Osteoblast (primary cell): ENCODE measurements at regions not wholly inside any gene's neighbourhood (a gene's known extent, or its start where the extent isn't known, plus 50 kb on each side); places are given as distances from the start of the nearest gene placed in this dataset.
A peak's percentile ranks its signal among the peaks of the same experiment; 100 is the strongest.

Experiments used
- DNase-seq: peaks from one replicate; pipeline ENCODE4 v3.0.0; 2011; ENCODE audit warnings: low spot score, mixed read lengths; ENCODE audit not compliant: insufficient read length; ENCODE audit errors: missing footprints
- H2AFZ ChIP-seq: 2 replicates; pipeline ENCODE4 v1.6.0; 2011; ENCODE audit warnings: mild to moderate bottlenecking, low read length
- H3K27ac ChIP-seq: 2 replicates; pipeline ENCODE4 v1.5.1; 2011; ENCODE audit warnings: mild to moderate bottlenecking, low read depth, low read length, moderate library complexity
- H3K27me3 ChIP-seq: 2 replicates; pipeline ENCODE4 v1.6.0; 2012; ENCODE audit warnings: mild to moderate bottlenecking, control low read depth, inconsistent platforms, low read length, moderate library complexity; ENCODE audit not compliant: insufficient read depth
- H3K36me3 ChIP-seq: 2 replicates; pipeline ENCODE4 v1.5.1; 2011; ENCODE audit warnings: mild to moderate bottlenecking, low read length, control low read depth, moderate library complexity; ENCODE audit not compliant: insufficient read depth
- H3K4me1 ChIP-seq: 2 replicates; pipeline ENCODE4 v1.5.1; 2011; ENCODE audit warnings: mild to moderate bottlenecking, low read length, control low read depth, moderate library complexity; ENCODE audit not compliant: insufficient read depth
- H3K4me2 ChIP-seq: 2 replicates; pipeline ENCODE4 v1.6.0; 2011; ENCODE audit warnings: mild to moderate bottlenecking, low read length; ENCODE audit not compliant: insufficient read depth
- H3K4me3 ChIP-seq: fragments of 200-600 bp; sonication (generic); 3 replicates; pipeline ENCODE4 v1.5.1; 2012; ENCODE audit warnings: mild to moderate bottlenecking, low read length, inconsistent platforms; ENCODE audit not compliant: insufficient read depth
- H3K79me2 ChIP-seq: 2 replicates; pipeline ENCODE4 v1.6.0; 2012; ENCODE audit warnings: mild to moderate bottlenecking, low read length, control low read depth, inconsistent platforms; ENCODE audit not compliant: insufficient read depth
- H3K9me3 ChIP-seq: 2 replicates; pipeline ENCODE4 v1.5.1; 2011; ENCODE audit warnings: low read depth, low read length, control low read depth
- H4K20me1 ChIP-seq: 2 replicates; pipeline ENCODE4 v1.6.0; 2012; ENCODE audit warnings: mild to moderate bottlenecking, low read length, control low read depth; ENCODE audit not compliant: insufficient read depth
- TF ChIP-seq, protein P1 (sequence below): IDR thresholded peaks from 2 replicates; pipeline ENCODE4 v1.5.1; 2011; ENCODE audit warnings: mild to moderate bottlenecking, low read depth, low read length, moderate library complexity; ENCODE audit errors: extremely low read depth

DNA sequence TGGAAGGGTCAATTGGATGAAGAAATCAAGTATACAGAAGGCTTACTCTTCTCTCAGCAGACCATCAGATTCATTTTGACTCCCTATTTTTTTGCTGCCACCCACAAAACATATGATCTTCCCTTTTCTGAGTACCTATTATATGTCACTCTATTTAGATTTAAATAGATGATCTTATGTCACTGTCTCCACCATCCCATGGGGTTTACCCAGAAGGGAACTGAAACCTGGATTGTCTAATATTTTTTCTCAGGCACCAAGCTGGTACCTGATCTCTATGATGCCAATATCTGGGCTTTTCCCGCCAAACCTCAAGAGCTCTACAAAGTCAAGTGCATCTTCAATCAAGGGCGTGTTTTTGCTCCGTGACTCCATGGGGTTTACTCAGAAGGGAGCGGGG, 118.7 kb downstream of the GAS1 start:
- DNase-seq = no peak
- no peak overlapping the region for H2AFZ ChIP-seq

DNA sequence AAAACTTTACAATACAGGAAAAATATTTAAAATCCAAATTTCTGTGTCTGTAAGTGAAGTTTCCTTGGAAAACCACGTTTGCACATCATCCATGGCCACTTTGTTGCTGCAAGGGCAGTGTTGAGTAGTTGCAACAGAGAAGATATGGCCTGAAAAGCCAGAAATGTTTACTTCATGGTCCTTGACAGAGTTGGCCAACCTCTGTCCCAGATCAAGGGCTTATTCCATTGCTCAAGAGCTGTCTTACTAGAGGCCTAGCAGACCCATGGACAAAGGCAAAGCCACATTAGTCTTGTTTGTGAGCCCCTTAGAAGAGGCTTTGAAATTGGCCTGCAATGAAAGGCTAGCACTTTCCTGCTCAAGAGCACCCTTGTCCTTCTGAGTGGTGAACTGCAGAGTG, 119.4 kb downstream of the GAS1 start:
- no peaks in the 10 kb centered on the region for H4K20me1 ChIP-seq
- DNase-seq = no peak
- H3K4me1 ChIP-seq = no peaks in the 10 kb centered on the region
- peaks cover 3% of the 10 kb centered on the region for H3K27me3 ChIP-seq
- no peaks in the 10 kb centered on the region for H3K36me3 ChIP-seq
- no peak overlapping the region for H3K27ac ChIP-seq
- TF ChIP-seq, protein P1, sequence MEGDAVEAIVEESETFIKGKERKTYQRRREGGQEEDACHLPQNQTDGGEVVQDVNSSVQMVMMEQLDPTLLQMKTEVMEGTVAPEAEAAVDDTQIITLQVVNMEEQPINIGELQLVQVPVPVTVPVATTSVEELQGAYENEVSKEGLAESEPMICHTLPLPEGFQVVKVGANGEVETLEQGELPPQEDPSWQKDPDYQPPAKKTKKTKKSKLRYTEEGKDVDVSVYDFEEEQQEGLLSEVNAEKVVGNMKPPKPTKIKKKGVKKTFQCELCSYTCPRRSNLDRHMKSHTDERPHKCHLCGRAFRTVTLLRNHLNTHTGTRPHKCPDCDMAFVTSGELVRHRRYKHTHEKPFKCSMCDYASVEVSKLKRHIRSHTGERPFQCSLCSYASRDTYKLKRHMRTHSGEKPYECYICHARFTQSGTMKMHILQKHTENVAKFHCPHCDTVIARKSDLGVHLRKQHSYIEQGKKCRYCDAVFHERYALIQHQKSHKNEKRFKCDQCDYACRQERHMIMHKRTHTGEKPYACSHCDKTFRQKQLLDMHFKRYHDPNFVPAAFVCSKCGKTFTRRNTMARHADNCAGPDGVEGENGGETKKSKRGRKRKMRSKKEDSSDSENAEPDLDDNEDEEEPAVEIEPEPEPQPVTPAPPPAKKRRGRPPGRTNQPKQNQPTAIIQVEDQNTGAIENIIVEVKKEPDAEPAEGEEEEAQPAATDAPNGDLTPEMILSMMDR = no peak
- H3K4me2 ChIP-seq = no peak overlapping the region
- no peak overlapping the region for H2AFZ ChIP-seq
- no peak overlapping the region for H3K4me3 ChIP-seq
- no peaks in the 10 kb centered on the region for H3K9me3 ChIP-seq
- no peaks in the 10 kb centered on the region for H3K79me2 ChIP-seq

More for the DNA sequence above, 118.7 kb downstream of the GAS1 start:
- H3K4me3 ChIP-seq = no peak overlapping the region
- H3K36me3 ChIP-seq = no peaks in the 10 kb centered on the region
- no peaks in the 10 kb centered on the region for H3K4me1 ChIP-seq
- TF ChIP-seq, protein P1 = no peak
- no peak overlapping the region for H3K4me2 ChIP-seq
- H4K20me1 ChIP-seq = no peaks in the 10 kb centered on the region
- H3K79me2 ChIP-seq = no peaks in the 10 kb centered on the region
- H3K27me3 ChIP-seq = peaks cover 3% of the 10 kb centered on the region
- no peak overlapping the region for H3K27ac ChIP-seq
- no peaks in the 10 kb centered on the region for H3K9me3 ChIP-seq

DNA sequence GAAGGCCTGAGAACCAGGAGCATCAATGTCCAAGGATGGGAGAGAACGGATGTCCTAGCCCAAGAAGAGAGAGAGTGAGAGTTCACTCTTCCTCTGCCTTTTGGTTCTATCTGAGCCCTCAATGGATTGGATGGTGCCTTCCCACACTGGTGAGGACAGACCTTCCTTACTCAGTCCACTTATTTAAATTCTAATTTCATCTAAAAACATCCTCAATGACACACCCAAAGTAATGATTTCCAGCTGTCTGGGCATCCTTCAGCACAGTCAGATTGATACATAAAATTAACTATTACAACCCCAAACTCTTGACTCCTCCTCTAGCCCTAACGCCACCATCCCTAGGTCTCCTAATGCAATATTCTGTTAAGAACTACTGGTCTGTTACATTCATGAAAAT, 122.0 kb downstream of the GAS1 start:
- no peak overlapping the region for H3K27ac ChIP-seq
- TF ChIP-seq, protein P1 = no peak
- no peak for DNase-seq

DNA sequence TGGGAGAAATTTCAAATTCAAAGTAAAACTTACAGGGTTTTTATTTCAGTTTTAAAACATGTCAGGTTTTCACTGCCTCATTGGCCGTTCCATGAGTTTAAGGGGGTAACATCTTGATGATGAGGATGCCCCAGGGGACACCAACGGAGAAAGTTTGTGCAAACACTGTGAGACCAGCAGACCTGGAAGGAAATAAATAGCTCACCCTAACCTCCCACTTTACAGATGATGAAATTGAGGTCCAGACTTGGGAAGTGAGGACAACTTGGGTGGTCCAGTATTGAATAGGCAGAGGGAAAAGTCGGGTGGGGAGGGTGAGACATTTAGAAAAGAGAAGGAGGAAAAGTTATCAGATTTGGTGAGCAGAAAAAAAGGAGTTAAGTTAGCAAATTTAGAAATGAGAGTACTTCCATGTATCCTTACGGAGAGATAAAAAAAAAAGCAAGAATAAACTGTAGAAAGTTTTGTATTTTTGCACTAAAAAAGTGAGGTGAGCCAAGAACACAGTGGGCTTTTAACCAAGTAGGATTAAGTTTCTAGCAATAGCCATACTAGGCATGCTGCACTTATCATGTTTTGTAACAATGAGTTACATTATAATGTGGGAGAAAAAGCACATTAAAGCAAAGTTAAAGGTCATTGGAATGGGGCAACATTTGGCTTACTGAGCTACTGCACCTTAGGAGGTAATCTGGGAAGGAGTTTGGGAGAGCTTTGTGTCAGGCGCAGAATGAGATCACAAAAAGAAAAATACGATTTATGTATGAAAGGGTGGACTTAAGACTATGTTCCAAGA, 125.1 kb downstream of the GAS1 start:
- Histone ChIP-seq H3K4me3 (no peak overlapping the region), H3K79me2 (no peaks in the 10 kb centered on the region), H4K20me1 (no peaks in the 10 kb centered on the region), H3K27ac (no peak overlapping the region), H3K4me1 (peaks cover 11% of the 10 kb centered on the region), H3K27me3 (peaks cover 3% of the 10 kb centered on the region), H3K9me3 (no peaks in the 10 kb centered on the region), H3K36me3 (no peaks in the 10 kb centered on the region), H2AFZ (no peak overlapping the region), H3K4me2 (peak overlapping the region; percentile 29)
- TF ChIP-seq, protein P1 = no peak
- DNase-seq = no peak

More for the DNA sequence above, 122.0 kb downstream of the GAS1 start:
- no peaks in the 10 kb centered on the region for H3K36me3 ChIP-seq
- H2AFZ ChIP-seq = no peak overlapping the region
- H3K4me1 ChIP-seq = peaks cover 11% of the 10 kb centered on the region
- no peaks in the 10 kb centered on the region for H3K9me3 ChIP-seq
- no peaks in the 10 kb centered on the region for H4K20me1 ChIP-seq
- no peaks in the 10 kb centered on the region for H3K79me2 ChIP-seq
- no peak overlapping the region for H3K4me3 ChIP-seq
- no peak overlapping the region for H3K4me2 ChIP-seq
- H3K27me3 ChIP-seq = peaks cover 3% of the 10 kb centered on the region
